ENCODE measurements at regions not wholly inside any gene's neighbourhood (a gene's known extent, or its start where the extent isn't known, plus 50 kb on each side); places are given as distances from the start of the nearest gene placed in this dataset.

DNA sequence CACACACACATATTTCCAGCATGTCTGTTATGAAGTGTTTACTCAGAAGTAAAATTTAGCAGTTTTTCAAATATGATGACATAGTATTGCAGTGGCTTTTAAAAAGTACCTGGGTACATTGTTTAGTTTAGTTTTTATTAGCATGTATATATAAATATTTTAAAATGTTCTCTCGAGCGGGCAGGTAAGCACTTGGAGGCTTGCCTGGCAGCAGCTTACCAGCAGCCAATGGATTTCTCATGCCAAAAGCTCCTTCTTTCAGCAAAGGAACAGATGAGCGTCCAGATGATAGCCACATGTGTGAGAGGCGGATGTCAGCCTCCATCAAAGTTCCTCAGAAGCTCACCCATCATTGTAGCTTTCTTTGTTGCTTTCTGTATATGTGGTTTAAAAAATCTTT lies 57.2 kb upstream of the LRIG3 start:
- DNase-seq (ENCODE audit: extremely low read depth in 1 of 11, low read depth in 9 of 11, low spot score in 4 of 11): no peak

DNA sequence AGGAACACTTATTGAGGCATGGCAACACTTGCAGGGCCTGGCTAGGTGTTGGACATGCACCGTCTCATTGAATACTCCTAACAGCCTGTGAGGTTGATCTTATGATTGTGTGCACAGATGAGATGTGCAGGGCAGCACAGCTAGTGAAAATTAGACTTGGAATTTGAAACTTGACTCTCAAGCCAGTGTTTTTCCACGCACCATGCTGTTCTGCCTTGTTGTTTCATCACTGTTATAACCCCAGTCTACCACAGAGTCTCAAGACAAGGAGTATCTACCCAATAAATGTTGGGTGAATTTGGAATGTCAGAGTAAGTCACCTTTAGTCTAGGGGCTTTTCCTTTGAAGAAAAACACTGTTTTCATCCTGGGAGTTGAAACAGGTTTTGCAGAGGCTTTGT lies 55.8 kb upstream of the LRIG3 start:
- DNase-seq (ENCODE audit: extremely low read depth in 1 of 11, low read depth in 9 of 11, low spot score in 4 of 11): no peak
